ENCODE measurements at regions not wholly inside any gene's neighbourhood (a gene's known extent, or its start where the extent isn't known, plus 50 kb on each side); places are given as distances from the start of the nearest gene placed in this dataset.

GRCh38 chrX:39518476-39519029 is 579.2 kb downstream of the BCOR start:
- no peak for TF ChIP-seq CTCF (IDR thresholded peaks at IDR 0.05; ENCODE audit: low read depth, low read length, missing control alignments)
- H3K4me3 ChIP-seq (ENCODE audit: low read depth, low read length) = no peak overlapping the region
- DNase-seq (ENCODE audit: low read depth) = no peak
- in situ Hi-C loops (cut with HindIII; ENCODE audit: low sequenced_read_pairs) = no loop called here

GRCh38 chrX:39519030-39519488 is 578.7 kb downstream of the BCOR start:
- TF ChIP-seq CTCF (IDR thresholded peaks at IDR 0.05; ENCODE audit: low read depth, low read length, missing control alignments) = no peak
- DNase-seq (ENCODE audit: low read depth) = peak; percentile 20
- in situ Hi-C loops (cut with HindIII; ENCODE audit: low sequenced_read_pairs) = no loop called here
- no peak overlapping the region for H3K4me3 ChIP-seq (ENCODE audit: low read depth, low read length)

- no peak for TF ChIP-seq CTCF (IDR thresholded peaks at IDR 0.05; ENCODE audit: low read depth, low read length, missing control alignments)
- DNase-seq (ENCODE audit: low read depth) = no peak
- in situ Hi-C loops (cut with HindIII; ENCODE audit: low sequenced_read_pairs) = no loop called here
Measured at GRCh38 chrX:39519566-39520301, 578.0 kb downstream of the BCOR start.

GRCh38 chrX:39525758-39526157 is 572.0 kb downstream of the BCOR start:
- DNase-seq (ENCODE audit: low read depth) = no peak
- H3K4me3 ChIP-seq (ENCODE audit: low read depth, low read length) = no peak overlapping the region
- TF ChIP-seq CTCF (IDR thresholded peaks at IDR 0.05; ENCODE audit: low read depth, low read length, missing control alignments) = no peak
- in situ Hi-C loops (cut with HindIII; ENCODE audit: low sequenced_read_pairs) = no loop called here

More at GRCh38 chrX:39519566-39520301, 578.0 kb downstream of the BCOR start:
- no peak overlapping the region for H3K4me3 ChIP-seq (ENCODE audit: low read depth, low read length)

GRCh38 chrX:39527025-39527424 is 570.7 kb downstream of the BCOR start:
- TF ChIP-seq CTCF (IDR thresholded peaks at IDR 0.05; ENCODE audit: low read depth, low read length, missing control alignments) = no peak
- in situ Hi-C loops (cut with HindIII; ENCODE audit: low sequenced_read_pairs) = no loop called here
- peak; percentile 13 for DNase-seq (ENCODE audit: low read depth)

GRCh38 chrX:39528161-39528916 is 569.4 kb downstream of the BCOR start:
- TF ChIP-seq CTCF (IDR thresholded peaks at IDR 0.05; ENCODE audit: low read depth, low read length, missing control alignments) = no peak
- in situ Hi-C loops (cut with HindIII; ENCODE audit: low sequenced_read_pairs) = no loop called here
- no peak for DNase-seq (ENCODE audit: low read depth)
- no peak overlapping the region for H3K4me3 ChIP-seq (ENCODE audit: low read depth, low read length)

More at GRCh38 chrX:39527025-39527424, 570.7 kb downstream of the BCOR start:
- H3K4me3 ChIP-seq (ENCODE audit: low read depth, low read length) = no peak overlapping the region
